ENCODE measurements at regions not wholly inside any gene's neighbourhood (a gene's known extent, or its start where the extent isn't known, plus 50 kb on each side); places are given as distances from the start of the nearest gene placed in this dataset.

DNA sequence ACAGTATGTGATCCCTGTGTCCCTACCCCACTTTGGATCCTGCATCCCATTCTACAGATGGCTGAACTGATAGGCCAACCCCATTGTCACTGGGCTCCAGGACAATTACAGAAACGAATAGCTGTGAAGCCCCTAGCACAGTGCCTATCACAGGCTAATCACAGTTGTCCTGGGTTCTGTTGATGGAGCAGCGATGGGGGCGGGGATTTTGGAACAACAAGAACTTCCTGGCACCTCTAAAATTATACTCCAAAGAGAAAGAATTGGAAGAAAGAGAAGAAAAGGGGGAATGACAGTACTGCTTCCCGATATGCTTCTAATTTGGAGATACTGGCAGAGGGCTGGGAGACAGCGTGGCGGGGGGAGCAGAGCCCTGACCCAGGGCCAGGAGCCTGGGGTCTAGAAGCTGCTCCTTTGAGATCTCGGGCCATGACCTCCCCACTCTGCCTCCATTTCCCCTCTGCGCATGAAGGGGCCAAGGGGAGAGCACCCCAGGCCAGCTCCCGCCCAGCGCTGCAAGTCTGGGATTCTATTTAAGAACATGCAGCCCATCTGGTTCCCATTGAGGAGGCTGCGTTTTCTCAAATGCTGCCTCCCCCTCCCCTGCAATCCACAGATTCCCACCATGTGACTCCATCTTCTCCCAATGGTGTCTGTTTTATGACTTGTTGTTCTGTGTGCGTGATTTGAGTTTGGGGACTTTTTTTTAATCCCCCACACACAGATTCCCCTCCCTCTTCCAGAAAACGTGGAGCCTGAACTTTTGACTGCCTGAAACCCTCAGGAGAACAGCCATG is 202.7 kb downstream of the CYP26B1 start:
- no peaks in the 10 kb centered on the region for H3K36me3 ChIP-seq
- no peak overlapping the region for H3K4me3 ChIP-seq (ENCODE audit: low read depth, low read length)
- TF ChIP-seq CTCF (IDR thresholded peaks at IDR 0.05; ENCODE audit: low read depth, low read length) = no peak
- no peaks in the 10 kb centered on the region for H3K27me3 ChIP-seq
- no peak for DNase-seq
- H3K4me1 ChIP-seq = no peaks in the 10 kb centered on the region
- H3K9me3 ChIP-seq = no peaks in the 10 kb centered on the region

GRCh38 chr2:71944183-71944550 is 203.5 kb downstream of the CYP26B1 start:
- Histone ChIP-seq H3K4me1 (no peaks in the 10 kb centered on the region), H3K4me3 (ENCODE audit: low read depth, low read length) (no peak overlapping the region), H3K27me3 (no peaks in the 10 kb centered on the region), H3K9me3 (no peaks in the 10 kb centered on the region), H3K36me3 (no peaks in the 10 kb centered on the region)
- DNase-seq = no peak
- no peak for TF ChIP-seq CTCF (IDR thresholded peaks at IDR 0.05; ENCODE audit: low read depth, low read length)

DNA sequence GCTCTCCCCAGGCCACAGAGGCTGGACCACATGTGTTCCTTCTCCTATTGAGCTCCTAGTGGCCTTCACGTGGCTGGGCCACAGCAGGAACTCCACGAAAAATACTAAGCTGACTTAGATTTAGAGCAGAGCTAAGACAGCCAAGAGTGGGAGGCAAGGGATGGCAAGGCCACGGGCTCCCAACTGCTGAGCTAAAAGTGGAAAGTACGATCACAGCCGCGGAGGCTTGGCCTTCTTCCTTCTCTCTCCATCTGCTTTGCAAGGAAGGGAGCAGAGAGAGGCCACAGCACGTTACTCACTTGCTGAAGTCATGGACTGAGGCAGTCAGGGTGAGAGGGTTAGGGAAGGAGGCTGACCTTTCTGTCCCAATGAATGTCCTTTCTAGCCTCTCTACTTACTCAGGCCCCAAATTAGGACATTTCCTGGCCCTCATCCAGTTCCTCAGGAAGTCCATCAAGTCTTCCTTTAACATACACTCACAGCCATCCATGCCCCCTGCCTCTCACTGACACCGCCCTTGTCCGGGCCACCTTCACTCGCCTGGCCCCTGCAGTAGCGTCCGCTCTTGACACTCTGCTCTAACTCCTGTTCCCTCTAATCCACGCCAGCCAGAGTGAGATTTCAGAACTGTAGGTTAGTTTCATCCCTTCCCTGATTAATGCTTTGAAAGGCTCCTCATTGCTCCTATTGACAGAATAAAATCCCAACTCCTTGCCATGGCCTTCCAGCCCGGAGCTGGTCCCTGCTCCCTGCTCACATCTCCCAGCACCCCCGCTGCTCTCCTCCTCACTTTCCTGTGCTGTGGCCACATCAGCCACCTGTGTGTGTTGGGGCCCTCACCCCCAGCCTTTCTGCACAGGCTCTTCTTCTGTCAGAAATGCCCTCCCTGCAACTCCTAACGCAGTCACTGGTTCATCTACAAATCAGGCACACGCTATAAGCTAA is 204.2 kb downstream of the CYP26B1 start:
- Histone ChIP-seq H3K27me3 (no peaks in the 10 kb centered on the region), H3K9me3 (no peaks in the 10 kb centered on the region), H3K4me1 (no peaks in the 10 kb centered on the region), H3K36me3 (no peaks in the 10 kb centered on the region), H3K4me3 (ENCODE audit: low read depth, low read length) (no peak overlapping the region)
- TF ChIP-seq CTCF (IDR thresholded peaks at IDR 0.05; ENCODE audit: low read depth, low read length) = no peak
- no peak for DNase-seq

DNA sequence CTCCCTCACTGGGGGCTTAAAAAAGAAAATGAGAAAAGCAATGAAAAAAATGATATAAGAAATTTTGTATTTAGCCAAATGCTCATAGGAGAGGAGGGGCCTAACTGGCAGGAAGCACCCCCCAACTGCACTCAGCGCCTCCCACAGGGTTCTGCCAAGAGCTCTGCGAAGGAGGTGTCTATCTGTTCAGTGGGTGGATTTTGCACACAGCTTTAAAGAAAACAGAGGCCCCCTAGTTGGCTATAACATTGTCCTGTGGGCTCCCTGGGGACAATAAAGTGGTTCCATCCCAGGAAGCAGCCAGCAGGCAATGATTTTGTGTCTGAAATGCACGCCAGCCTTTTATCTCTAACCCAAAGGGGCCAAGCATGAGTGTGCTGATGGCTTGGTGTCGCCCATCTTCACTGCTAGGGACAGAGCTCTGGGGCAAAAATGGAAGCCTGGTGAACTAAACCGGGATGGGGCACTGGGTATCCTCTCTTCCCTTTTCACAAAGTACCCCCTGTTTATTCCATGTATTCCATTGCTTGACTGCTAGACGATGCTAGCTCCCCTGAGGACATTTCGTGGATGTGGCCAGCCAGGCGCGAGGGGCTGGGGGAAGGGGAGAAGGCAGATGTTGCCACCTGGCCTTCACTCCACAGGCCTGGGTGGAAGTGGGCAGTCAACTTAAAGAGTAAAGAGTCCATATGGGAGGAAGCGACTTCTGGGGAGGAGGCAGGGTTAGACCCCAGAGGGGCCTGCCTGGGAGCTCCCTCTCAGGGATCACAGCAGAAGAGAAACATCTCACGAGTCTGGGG is 205.7 kb downstream of the CYP26B1 start:
- Histone ChIP-seq H3K4me3 (ENCODE audit: low read depth, low read length) (no peak overlapping the region), H3K27me3 (no peaks in the 10 kb centered on the region), H3K4me1 (no peaks in the 10 kb centered on the region), H3K9me3 (no peaks in the 10 kb centered on the region), H3K36me3 (no peaks in the 10 kb centered on the region)
- no peak for DNase-seq
- no peak for TF ChIP-seq CTCF (IDR thresholded peaks at IDR 0.05; ENCODE audit: low read depth, low read length)

DNA sequence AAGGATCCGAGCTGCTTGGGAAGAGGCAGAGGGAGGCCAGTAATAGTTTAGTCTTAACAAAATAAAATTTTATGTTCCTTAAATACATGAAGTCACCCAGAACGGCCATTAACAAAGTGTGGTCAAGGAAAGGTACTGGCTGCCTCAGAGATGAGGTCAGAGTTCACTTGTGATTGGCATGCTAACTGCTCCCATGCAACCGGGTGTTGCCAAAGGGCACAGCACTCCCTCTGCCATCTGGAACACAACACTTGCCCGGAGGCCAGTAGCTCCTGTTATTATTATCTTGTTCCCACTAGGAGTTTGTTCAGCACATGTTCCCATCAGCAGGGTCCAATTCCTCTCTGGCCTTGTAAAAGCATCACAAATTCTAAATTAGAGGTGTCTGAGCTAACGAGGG is 207.0 kb downstream of the CYP26B1 start:
- Histone ChIP-seq H3K4me3 (ENCODE audit: low read depth, low read length) (no peak overlapping the region), H3K27me3 (no peaks in the 10 kb centered on the region), H3K4me1 (no peaks in the 10 kb centered on the region), H3K36me3 (no peaks in the 10 kb centered on the region), H3K9me3 (no peaks in the 10 kb centered on the region)
- no peak for DNase-seq
- no peak for TF ChIP-seq CTCF (IDR thresholded peaks at IDR 0.05; ENCODE audit: low read depth, low read length)

All from BE2C (cell line).